ENCODE measurements at regions not wholly inside any gene's neighbourhood (a gene's known extent, or its start where the extent isn't known, plus 50 kb on each side); places are given as distances from the start of the nearest gene placed in this dataset.

- DNase-seq = no peak
Measured at GRCh38 chr11:15779518-15779917, 576.8 kb downstream of the SOX6 start.

- no peak for DNase-seq
Measured at GRCh38 chr11:15780382-15780781, 576.0 kb downstream of the SOX6 start.

GRCh38 chr11:15780837-15781236, 575.5 kb downstream of the SOX6 start:
- no peak for DNase-seq

GRCh38 chr11:15783619-15784018, 572.7 kb downstream of the SOX6 start:
- DNase-seq = no peak

GRCh38 chr11:15793043-15793996, 563.0 kb downstream of the SOX6 start:
- DNase-seq = no peak

GRCh38 chr11:15794361-15795150, 561.8 kb downstream of the SOX6 start:
- no peak for DNase-seq

- no peak for DNase-seq
Measured at GRCh38 chr11:15795378-15795777, 561.0 kb downstream of the SOX6 start.

GRCh38 chr11:15800111-15800800, 556.1 kb downstream of the SOX6 start:
- no peak for DNase-seq

GRCh38 chr11:15801126-15801525, 555.2 kb downstream of the SOX6 start:
- no peak for DNase-seq

- DNase-seq = no peak
Measured at GRCh38 chr11:15801616-15802015, 554.7 kb downstream of the SOX6 start.

GRCh38 chr11:15805726-15806125, 550.6 kb downstream of the SOX6 start:
- DNase-seq = no peak

- DNase-seq = no peak
Measured at GRCh38 chr11:15806217-15806616, 550.1 kb downstream of the SOX6 start.

GRCh38 chr11:15807827-15808226, 548.5 kb downstream of the SOX6 start:
- DNase-seq = no peak

GRCh38 chr11:15810082-15810481, 546.3 kb downstream of the SOX6 start:
- DNase-seq = no peak

- DNase-seq = no peak
Measured at GRCh38 chr11:15810525-15810924, 545.8 kb downstream of the SOX6 start.

- no peak for DNase-seq
Measured at GRCh38 chr11:15815246-15816195, 540.8 kb downstream of the SOX6 start.

GRCh38 chr11:15816260-15816871, 540.0 kb downstream of the SOX6 start:
- no peak for DNase-seq

GRCh38 chr11:15817001-15817400, 539.3 kb downstream of the SOX6 start:
- DNase-seq = no peak

GRCh38 chr11:15818132-15818842, 538.1 kb downstream of the SOX6 start:
- no peak for DNase-seq

GRCh38 chr11:15819679-15820286, 536.6 kb downstream of the SOX6 start:
- peak; percentile 37 for DNase-seq

- no peak for DNase-seq
Measured at GRCh38 chr11:15821451-15821850, 534.9 kb downstream of the SOX6 start.

Measured in NCI-H1048 (cell line).